C4-2B (cell line): ENCODE measurements at regions not wholly inside any gene's neighbourhood (a gene's known extent, or its start where the extent isn't known, plus 50 kb on each side); places are given as distances from the start of the nearest gene placed in this dataset.

Source experiments
- CTCF ChIP-seq: fragments of 450-650 bp; conservative IDR thresholded peaks from 2 replicates; pipeline ENCODE4 v1.5.1; 2017; ENCODE audit warnings: mild to moderate bottlenecking
- ZFX ChIP-seq: fragments of 450-650 bp; IDR thresholded peaks from 2 replicates; pipeline ENCODE4 v1.6.1; 2017

- TF ChIP-seq CTCF (no peak), ZFX (no peak)
Measured at GRCh38 chr20:39702701-39703349, 740.7 kb downstream of the DHX35 start.
